ENCODE measurements at regions not wholly inside any gene's neighbourhood (a gene's known extent, or its start where the extent isn't known, plus 50 kb on each side); places are given as distances from the start of the nearest gene placed in this dataset.

DNA sequence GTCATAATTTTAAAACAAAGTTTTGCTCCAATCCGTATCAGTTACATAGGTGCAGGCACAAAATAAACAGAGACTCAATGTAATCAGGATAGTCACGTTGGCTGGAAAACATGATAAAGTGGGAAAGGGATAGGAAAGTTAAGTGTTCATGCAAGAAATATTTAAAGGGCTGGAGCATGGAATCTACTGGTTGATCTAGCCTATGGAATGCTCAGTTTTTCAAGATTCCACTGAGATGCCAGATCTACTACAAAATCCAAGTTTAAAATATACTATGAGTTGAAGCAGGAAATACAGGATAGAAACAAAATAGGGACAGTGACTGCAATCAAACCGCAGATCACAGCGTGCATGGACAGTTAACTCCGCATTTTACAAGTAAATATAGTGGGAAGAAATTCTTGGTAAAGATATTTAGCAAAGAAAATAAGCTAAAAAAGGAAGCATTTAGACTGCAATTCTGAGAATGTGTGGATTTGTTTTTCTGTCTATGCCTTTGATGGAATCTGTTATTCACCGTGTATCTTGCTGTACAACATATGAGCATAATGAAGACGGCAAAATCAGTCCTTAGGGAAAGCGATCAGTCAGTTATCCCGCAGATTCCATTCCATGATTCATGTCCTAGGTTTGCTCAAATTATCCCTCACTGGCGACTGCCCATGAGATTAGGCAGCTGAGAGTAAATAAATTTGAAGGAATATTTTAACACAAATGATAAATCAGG, 1044.3 kb downstream of the FLRT2 start:
- TF ChIP-seq, protein P1, sequence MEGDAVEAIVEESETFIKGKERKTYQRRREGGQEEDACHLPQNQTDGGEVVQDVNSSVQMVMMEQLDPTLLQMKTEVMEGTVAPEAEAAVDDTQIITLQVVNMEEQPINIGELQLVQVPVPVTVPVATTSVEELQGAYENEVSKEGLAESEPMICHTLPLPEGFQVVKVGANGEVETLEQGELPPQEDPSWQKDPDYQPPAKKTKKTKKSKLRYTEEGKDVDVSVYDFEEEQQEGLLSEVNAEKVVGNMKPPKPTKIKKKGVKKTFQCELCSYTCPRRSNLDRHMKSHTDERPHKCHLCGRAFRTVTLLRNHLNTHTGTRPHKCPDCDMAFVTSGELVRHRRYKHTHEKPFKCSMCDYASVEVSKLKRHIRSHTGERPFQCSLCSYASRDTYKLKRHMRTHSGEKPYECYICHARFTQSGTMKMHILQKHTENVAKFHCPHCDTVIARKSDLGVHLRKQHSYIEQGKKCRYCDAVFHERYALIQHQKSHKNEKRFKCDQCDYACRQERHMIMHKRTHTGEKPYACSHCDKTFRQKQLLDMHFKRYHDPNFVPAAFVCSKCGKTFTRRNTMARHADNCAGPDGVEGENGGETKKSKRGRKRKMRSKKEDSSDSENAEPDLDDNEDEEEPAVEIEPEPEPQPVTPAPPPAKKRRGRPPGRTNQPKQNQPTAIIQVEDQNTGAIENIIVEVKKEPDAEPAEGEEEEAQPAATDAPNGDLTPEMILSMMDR (IDR thresholded peaks at IDR 0.05; ENCODE audit: borderline replicate concordance, extremely low read depth, low read length, poor library complexity, severe bottlenecking), result no peak
- no peak for TF ChIP-seq EZH2 (IDR thresholded peaks at IDR 0.05; ENCODE audit: borderline replicate concordance, low read depth, low read length, severe bottlenecking)
